Lower lobe of right lung (tissue), 2 donors: ENCODE measurements at regions not wholly inside any gene's neighbourhood (a gene's known extent, or its start where the extent isn't known, plus 50 kb on each side); places are given as distances from the start of the nearest gene placed in this dataset.

Experiments
- ATAC-seq, 2 donors: fragments of 200-7000 bp; cut with Tn5 transposase; one replicate each; pipeline ENCODE4 v1.9.1; 2020 to 2022; ENCODE audit warnings: mild to moderate bottlenecking in 2 of 2, moderate library complexity in 2 of 2
- DNase-seq: peaks from one replicate; pipeline ENCODE4 v3.0.0-alpha.2; 2020
- H3K27ac ChIP-seq: fragments of 200-600 bp; one replicate; pipeline ENCODE4 v1.8.0; 2022
- H3K27me3 ChIP-seq: fragments of 200-600 bp; one replicate; pipeline ENCODE4 v1.8.0; 2022; ENCODE audit warnings: low read depth
- H3K36me3 ChIP-seq: fragments of 200-600 bp; one replicate; pipeline ENCODE4 v1.8.0; 2022; ENCODE audit warnings: mild to moderate bottlenecking
- H3K4me1 ChIP-seq: fragments of 200-600 bp; one replicate; pipeline ENCODE4 v1.8.0; 2022
- H3K4me3 ChIP-seq: fragments of 200-600 bp; one replicate; pipeline ENCODE4 v1.8.0; 2022; ENCODE audit warnings: mild to moderate bottlenecking
- H3K9me3 ChIP-seq: fragments of 200-600 bp; one replicate; pipeline ENCODE4 v1.8.0; 2022
- CTCF ChIP-seq: fragments of 200-600 bp; IDR thresholded peaks from one replicate; pipeline ENCODE4 v1.8.0; 2022; ENCODE audit warnings: antibody characterized with exemption, mild to moderate bottlenecking
- intact Hi-C: fragments of 100-400 bp; cut with DNase I; formaldehyde crosslinking; loops from one replicate; pipeline ENCODE4 v1.11.0; 2022
- donor health status: DM: no; HTN: yes; CAD: no; lungs with severe emphysema.

- Histone ChIP-seq H3K4me3 (no peak overlapping the region), H3K27me3 (no peaks in the 10 kb centered on the region), H3K9me3 (no peaks in the 10 kb centered on the region), H3K4me1 (no peaks in the 10 kb centered on the region), H3K36me3 (no peaks in the 10 kb centered on the region), H3K27ac (no peak overlapping the region)
- ATAC-seq, result no peak
- intact Hi-C loops, result no loop called here
- no peak for TF ChIP-seq CTCF
- no peak for DNase-seq
These were observed 155.6 kb upstream of the DAAM1 start for GRCh38 chr14:59032826-59033225.

GRCh38 chr14:59036134-59036533 lies 152.3 kb upstream of the DAAM1 start:
- Histone ChIP-seq H3K27ac (no peak overlapping the region), H3K4me3 (no peak overlapping the region), H3K27me3 (no peaks in the 10 kb centered on the region), H3K4me1 (no peaks in the 10 kb centered on the region), H3K9me3 (no peaks in the 10 kb centered on the region), H3K36me3 (no peaks in the 10 kb centered on the region)
- no peak for ATAC-seq
- intact Hi-C loops, result no loop called here
- no peak for TF ChIP-seq CTCF
- no peak for DNase-seq

GRCh38 chr14:59037086-59037485 lies 151.4 kb upstream of the DAAM1 start:
- Histone ChIP-seq H3K4me1 (no peaks in the 10 kb centered on the region), H3K27me3 (no peaks in the 10 kb centered on the region), H3K9me3 (no peaks in the 10 kb centered on the region), H3K4me3 (no peak overlapping the region), H3K27ac (no peak overlapping the region), H3K36me3 (no peaks in the 10 kb centered on the region)
- ATAC-seq, result no peak
- TF ChIP-seq CTCF, result no peak
- no peak for DNase-seq
- intact Hi-C loops, result no loop called here

- DNase-seq (no peak), ATAC-seq (no peak)
- Histone ChIP-seq H3K36me3 (no peaks in the 10 kb centered on the region), H3K9me3 (no peaks in the 10 kb centered on the region), H3K4me3 (no peak overlapping the region), H3K4me1 (no peaks in the 10 kb centered on the region), H3K27ac (no peak overlapping the region), H3K27me3 (no peaks in the 10 kb centered on the region)
- TF ChIP-seq CTCF, result no peak
- intact Hi-C loops, result no loop called here
These were observed 150.8 kb upstream of the DAAM1 start for GRCh38 chr14:59037620-59038019.

GRCh38 chr14:59038746-59039145 lies 149.7 kb upstream of the DAAM1 start:
- Histone ChIP-seq H3K9me3 (no peaks in the 10 kb centered on the region), H3K27ac (no peak overlapping the region), H3K4me3 (no peak overlapping the region), H3K36me3 (no peaks in the 10 kb centered on the region), H3K4me1 (no peaks in the 10 kb centered on the region), H3K27me3 (no peaks in the 10 kb centered on the region)
- no peak for TF ChIP-seq CTCF
- DNase-seq, result no peak
- intact Hi-C loops, result no loop called here
- no peak for ATAC-seq

- H3K9me3 ChIP-seq, result no peaks in the 10 kb centered on the region
- H3K36me3 ChIP-seq, result no peaks in the 10 kb centered on the region
- H3K4me1 ChIP-seq, result no peaks in the 10 kb centered on the region
- no peak overlapping the region for H3K27ac ChIP-seq
- no peaks in the 10 kb centered on the region for H3K27me3 ChIP-seq
- intact Hi-C loops, result no loop called here
- no peak for DNase-seq
- no peak for ATAC-seq
- TF ChIP-seq CTCF, result no peak
- no peak overlapping the region for H3K4me3 ChIP-seq
These were observed 147.2 kb upstream of the DAAM1 start for GRCh38 chr14:59041308-59041707.
